HG03103 (cell line): ENCODE measurements at regions not wholly inside any gene's neighbourhood (a gene's known extent, or its start where the extent isn't known, plus 50 kb on each side); places are given as distances from the start of the nearest gene placed in this dataset.
"Not testable (repeated sequence)": the region's sequence is repeated elsewhere in the genome, so short reads cannot be mapped to it uniquely, and the experiment has no call there.

Experiments used
- ATAC-seq: cut with Tn5 transposase; IDR thresholded peaks from one replicate; pipeline ENCODE4 v1.9.1; 2021; ENCODE audit warnings: low read depth; ENCODE audit not compliant: unreplicated experiment

GRCh38 chr4:117014236-117014635, 71.1 kb downstream of the TRAM1L1 start:
- no peak for ATAC-seq

GRCh38 chr4:117010671-117011070, 74.7 kb downstream of the TRAM1L1 start:
- ATAC-seq = no peak

- ATAC-seq = peak; percentile 88
These were observed 84.3 kb downstream of the TRAM1L1 start for GRCh38 chr4:117001077-117001476.

- ATAC-seq = no peak
These were observed 102.7 kb downstream of the TRAM1L1 start for GRCh38 chr4:116982656-116983055.

GRCh38 chr4:116980436-116980835, 104.9 kb downstream of the TRAM1L1 start:
- ATAC-seq = not testable (repeated sequence)

GRCh38 chr4:116959045-116959444, 126.3 kb downstream of the TRAM1L1 start:
- no peak for ATAC-seq

- ATAC-seq = no peak
These were observed 131.4 kb downstream of the TRAM1L1 start for GRCh38 chr4:116953947-116954346.

GRCh38 chr4:116952530-116953136, 132.7 kb downstream of the TRAM1L1 start:
- no peak for ATAC-seq

- ATAC-seq = no peak
These were observed 135.5 kb downstream of the TRAM1L1 start for GRCh38 chr4:116949856-116950255.

- ATAC-seq = no peak
These were observed 143.1 kb downstream of the TRAM1L1 start for GRCh38 chr4:116942315-116942714.

GRCh38 chr4:116930329-116930728, 155.0 kb downstream of the TRAM1L1 start:
- no peak for ATAC-seq

- ATAC-seq = no peak
These were observed 158.6 kb downstream of the TRAM1L1 start for GRCh38 chr4:116926631-116927295.

GRCh38 chr4:116925900-116926457, 159.4 kb downstream of the TRAM1L1 start:
- no peak for ATAC-seq

GRCh38 chr4:116923389-116923788, 162.0 kb downstream of the TRAM1L1 start:
- no peak for ATAC-seq

- no peak for ATAC-seq
These were observed 171.9 kb downstream of the TRAM1L1 start for GRCh38 chr4:116913451-116913850.

GRCh38 chr4:116906758-116907157, 178.6 kb downstream of the TRAM1L1 start:
- no peak for ATAC-seq

- no peak for ATAC-seq
These were observed 185.8 kb downstream of the TRAM1L1 start for GRCh38 chr4:116899561-116899960.

GRCh38 chr4:116885579-116885978, 199.8 kb downstream of the TRAM1L1 start:
- ATAC-seq = no peak

- no peak for ATAC-seq
These were observed 202.9 kb downstream of the TRAM1L1 start for GRCh38 chr4:116882503-116882902.

GRCh38 chr4:116881077-116881476, 204.3 kb downstream of the TRAM1L1 start:
- ATAC-seq = no peak

- no peak for ATAC-seq
These were observed 204.8 kb downstream of the TRAM1L1 start for GRCh38 chr4:116880625-116881024.

- ATAC-seq = no peak
These were observed 207.1 kb downstream of the TRAM1L1 start for GRCh38 chr4:116878280-116878679.
